HG02981 (cell line): ENCODE measurements at regions not wholly inside any gene's neighbourhood (a gene's known extent, or its start where the extent isn't known, plus 50 kb on each side); places are given as distances from the start of the nearest gene placed in this dataset.

Experiments
- ATAC-seq: cut with Tn5 transposase; IDR thresholded peaks from one replicate; pipeline ENCODE4 v1.9.1; 2021; ENCODE audit warnings: mild to moderate bottlenecking, moderate library complexity; ENCODE audit not compliant: unreplicated experiment

DNA sequence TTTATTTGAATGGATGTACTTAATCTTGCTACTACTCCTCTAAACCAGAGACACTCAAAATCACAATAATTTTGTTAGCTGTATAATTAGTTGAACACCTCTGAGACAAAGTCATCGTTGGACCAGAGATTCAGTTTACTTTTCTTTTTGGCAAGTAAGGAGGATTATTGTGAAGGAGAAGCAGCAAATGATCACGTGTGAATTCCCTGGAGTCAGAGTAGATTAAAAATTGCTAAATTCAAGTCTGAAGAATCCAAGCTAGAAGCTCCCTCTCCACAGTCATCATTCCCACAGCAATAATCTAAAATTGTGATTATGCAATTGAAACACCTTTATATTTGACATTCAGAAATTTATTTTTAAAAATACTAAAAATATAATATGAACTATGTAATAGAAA, 484.4 kb downstream of the CMPK2 start:
- ATAC-seq, result no peak

DNA sequence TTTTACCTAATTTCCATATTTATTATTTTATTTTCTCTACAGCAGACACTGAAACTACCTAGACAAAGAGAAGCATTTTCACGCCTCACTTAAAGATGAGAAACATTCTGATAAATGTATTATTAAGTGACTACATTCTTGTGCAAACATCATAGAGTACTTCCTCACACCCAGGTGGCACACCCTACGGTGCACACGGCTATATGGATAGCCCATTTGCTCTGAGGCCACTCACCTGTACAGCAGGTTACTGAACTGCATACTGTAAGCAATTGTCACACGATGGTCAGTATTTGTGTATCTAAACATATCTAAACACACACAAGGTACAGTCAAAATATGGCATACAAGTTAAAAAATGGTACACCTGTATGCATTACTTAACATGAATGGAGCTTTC, 481.4 kb downstream of the CMPK2 start:
- no peak for ATAC-seq

DNA sequence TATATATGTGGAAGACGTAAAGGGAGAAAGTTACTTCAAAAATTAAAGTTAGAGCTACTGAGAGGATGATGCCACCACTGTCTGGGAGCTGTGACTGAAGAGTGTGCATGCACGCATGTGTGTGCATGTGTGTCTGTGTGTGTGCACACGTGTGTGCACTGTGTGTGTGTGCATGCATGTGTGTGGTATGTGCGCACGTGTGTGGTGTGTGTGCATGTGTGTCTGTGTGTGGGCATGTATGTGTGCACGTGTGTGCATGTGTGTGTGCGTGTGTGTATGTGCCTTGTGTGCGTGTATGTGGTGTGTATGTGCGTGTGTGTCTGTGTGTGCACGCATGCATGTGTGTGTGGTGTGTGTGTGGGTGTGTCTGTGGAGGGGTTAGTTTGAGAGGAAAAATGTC, 473.4 kb downstream of the CMPK2 start:
- ATAC-seq, result no peak

DNA sequence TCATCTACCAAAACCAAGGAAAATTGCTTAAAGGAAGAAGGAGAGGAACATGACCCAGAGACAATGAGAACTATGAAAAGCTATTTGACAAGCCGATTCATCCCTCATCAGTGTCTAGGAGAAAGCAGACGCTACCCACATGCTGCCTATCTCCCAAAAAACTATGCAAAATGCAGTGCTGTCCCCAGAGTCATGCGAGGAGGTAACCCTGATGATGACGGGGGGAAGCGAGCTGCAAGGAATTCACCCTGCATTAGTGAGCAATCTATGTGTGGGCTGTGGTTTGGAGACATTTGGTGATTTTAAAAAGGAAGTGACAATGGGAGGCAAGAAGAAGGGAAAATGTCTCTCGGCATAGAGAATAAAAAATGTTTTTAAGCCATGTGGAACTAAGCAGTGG, 472.7 kb downstream of the CMPK2 start:
- ATAC-seq, result no peak

DNA sequence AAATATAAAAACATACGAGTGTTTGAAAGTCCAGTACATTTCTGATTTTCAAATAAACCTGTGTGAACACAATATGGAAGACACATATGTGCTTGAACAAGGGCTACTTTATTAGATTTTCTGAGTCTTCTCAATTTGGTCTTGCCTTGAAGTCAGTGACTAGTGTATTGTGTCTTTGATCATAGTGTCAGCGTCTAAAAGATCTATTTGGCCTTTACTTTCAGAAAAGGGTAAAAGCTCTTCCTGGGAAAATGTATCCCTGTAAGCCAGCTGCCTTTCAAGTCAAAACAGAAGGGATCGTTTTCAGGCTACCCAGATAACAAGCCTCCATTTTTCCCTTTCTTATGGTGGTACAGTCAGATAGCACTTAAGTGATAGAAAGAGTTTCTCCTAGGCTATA, 471.9 kb downstream of the CMPK2 start:
- ATAC-seq, result no peak

DNA sequence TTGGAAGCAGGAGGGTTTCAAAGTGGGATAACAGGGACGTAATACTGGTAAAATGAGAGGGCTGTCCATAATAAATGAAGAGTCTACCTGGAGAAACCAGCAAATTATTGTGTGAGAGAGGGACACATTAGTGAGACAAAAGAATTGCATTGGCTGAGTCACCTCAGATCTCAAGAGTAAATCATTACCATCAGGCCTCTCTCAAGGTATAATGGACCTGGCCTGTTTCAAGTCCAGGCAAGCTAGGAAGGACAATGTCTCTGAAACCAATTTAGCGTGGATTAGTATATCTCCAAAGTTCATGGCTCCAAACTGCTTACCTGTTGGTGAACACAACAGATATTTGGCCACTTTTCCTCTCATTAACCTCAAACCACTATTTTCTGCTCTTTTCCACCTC, 471.4 kb downstream of the CMPK2 start:
- ATAC-seq, result no peak

DNA sequence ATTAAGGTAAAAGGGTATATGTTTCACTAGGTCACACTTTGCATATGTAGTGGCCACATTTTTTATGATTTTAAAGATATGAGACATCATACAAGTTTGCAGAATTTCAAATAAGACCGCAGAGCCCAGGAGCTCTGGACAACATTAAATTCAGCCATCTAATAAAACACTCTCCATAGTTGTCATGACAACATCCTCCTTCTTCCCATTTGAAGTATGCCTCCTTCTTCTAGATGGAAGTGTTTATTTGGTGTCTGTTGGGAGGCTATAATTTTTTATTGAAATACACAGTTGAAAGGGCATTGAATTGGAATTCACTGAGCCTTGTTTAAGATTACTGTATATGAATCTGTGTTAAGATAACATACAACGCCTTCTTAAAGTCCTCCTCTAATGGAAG, 467.3 kb downstream of the CMPK2 start:
- ATAC-seq, result no peak

DNA sequence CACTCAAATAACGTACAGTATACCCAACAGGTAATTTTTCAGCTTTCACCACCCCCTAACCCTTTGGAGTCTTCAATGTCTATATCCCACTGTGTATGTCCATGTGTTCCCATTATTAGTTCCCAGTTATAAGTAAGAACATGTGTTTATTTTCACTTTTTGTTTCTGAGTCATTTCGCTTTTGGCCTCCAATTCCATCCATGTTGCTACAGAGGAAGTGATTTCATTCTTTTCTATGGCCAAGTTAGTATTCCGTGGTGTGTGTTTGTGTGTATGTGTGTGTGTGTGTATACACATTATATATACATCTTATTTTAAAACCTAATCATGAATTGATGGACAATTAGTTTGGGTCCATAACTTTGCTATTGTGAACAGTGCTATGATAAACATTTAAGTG, 464.4 kb downstream of the CMPK2 start:
- ATAC-seq, result no peak

DNA sequence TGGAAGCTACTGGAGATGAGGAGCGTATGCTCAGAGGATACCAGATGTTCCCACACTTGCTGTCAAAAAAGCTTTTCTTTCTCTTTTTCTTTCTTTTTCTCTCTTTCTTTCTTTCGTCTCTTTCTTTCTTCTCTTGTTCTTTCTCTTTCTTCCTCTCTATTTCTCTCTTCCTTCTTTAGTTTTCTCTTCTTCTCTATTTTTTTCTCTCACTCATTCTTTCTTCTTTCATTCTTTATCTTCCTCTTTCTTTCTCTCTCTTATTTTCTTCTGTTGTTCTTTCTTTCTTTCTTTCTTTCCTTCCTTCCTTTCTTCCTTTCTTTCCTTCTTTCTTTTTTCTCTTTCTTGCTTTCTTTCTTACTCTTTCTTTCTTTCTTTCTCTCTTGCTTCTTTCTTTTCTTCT, 457.6 kb downstream of the CMPK2 start:
- no peak for ATAC-seq

DNA sequence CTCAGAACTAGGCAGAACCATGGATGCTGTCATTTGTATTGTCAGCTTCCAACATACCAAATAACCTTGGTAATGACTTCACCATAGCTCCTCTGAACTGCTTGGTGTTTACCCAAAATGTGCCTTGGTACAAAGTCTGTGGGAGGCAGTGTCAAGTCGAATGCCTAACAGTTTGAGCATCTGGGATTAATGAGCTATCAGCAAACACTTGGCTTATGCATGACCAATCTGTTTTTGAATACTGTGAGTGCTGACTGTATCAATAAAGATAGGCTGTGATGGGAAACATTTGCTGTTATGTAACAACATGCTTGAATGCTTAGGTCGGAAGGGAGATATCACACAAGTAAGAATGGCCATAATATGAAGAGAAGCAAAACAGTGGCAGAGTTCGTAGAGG, 455.4 kb downstream of the CMPK2 start:
- no peak for ATAC-seq

DNA sequence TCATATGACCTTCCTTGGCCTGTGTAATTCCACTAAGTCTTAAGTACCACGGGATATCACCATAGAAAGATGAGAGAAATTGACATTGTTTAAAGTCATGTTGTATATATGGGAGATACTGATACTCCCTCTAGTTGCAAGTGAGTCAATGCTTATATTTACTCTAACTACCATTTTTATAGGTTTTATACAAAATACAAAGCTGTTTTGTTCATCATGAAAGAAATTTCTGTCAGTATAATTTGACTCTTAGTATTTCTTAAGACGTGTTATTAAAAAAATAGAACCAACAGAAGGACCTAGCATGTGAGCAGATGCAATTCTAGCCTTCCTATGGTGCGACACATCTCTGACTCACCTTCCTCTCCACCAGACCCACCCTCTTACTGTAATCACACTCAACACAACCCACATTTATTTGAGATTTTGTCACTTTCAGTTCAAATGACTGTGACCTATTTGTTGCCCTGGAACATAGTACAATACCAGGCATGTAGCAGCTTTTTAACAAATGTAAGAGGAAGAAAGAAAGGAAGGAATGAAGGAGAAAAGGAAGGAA, 453.1 kb downstream of the CMPK2 start:
- ATAC-seq, result no peak

DNA sequence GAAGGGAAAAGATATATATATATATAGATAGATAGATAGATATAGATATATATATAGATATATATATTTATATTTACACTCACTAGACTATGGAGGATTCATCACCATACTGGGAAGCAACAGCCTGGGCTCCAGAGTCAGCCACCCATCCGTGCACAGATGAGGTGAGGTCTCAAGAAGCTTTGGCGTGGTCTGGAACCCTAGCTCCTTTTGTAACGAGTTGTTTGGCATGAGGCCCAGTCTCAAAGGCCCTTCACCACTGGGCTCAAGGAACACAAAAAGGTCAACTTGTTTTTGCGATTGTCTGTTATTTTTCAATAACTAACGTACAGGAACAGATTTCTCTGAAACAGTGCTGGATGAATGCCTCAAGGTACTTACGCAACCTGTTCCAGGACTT, 448.7 kb downstream of the CMPK2 start:
- ATAC-seq, result no peak

DNA sequence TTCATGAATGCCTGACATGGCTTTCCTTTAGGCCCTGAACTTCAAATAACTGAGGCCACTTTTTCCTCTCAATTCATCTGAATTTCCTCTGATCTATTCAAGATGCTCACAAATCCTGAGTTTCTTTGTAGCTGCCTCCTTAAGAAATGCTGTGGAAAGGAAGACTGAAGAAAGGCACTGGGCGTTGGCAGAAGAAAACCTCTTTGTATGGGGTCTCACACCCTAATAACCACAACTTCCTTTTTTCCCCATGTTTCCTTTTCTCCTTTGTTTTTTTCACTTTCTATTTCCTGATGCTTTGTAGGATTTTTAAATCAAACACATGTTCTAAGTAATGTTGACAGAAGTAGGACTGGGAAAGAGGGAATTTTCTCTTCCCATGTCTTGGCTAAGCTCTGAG, 447.4 kb downstream of the CMPK2 start:
- ATAC-seq, result no peak

DNA sequence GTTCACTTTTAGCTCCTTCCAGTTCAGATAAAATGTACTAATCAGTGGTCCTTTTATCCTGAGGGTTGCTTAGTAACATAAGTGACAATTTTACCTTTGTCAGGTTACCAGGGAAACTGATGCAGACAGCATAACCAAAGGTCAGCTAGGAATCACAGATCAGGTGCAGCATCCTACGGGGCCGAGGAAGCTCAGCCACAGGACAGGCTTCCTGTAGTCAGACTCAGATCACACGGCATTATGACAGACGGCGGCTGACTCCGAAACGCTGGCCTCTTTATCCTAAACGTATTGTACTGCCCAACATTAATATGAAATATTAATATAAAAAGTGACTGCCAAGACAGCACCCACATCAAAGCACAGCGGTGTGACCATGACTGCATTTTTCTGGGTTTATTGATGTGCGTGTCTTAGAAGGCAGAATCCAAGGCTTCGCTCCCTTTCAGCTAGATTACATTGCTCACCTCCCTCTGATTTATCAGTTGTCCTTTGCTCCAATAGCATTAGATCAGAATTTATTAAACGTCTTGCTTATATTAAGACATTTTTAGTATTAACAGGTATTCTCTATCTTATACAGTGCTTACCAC, 444.5 kb downstream of the CMPK2 start:
- no peak for ATAC-seq

DNA sequence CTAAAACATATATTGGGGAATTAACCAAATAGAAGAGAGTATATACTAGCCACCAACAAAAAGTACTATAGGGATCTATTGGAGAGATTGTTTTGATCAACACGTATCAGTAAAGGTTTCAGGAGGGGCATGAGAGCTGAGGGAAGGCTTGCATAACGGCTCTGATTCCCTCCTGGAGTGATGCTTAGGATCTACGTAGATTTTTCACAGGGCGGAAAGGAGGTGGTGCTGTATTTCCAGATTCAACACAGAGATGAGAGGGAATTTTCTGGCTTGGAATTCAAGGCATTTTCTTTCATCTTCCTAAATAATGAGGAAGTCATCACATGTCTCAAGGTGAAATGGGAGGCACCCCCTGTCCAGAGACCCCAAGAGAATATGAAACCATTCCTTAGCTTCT, 443.8 kb downstream of the CMPK2 start:
- no peak for ATAC-seq

DNA sequence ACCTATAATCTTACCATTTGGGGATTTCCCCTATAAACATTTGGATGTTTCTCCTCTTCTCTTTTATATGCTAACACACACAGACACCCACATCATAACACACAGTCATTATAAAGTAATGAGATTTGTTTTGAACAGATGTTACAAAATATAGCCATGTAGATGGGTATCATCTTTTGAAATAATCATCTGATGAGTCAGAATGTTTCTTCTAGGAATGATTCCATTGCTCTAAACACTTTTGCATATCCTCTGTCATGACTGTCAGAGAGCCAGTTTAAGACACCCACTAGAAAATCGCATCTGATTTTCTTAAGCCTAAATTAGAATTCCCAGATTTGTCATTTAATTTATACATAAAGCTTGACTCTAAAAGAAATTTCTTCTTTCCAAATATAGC, 442.6 kb downstream of the CMPK2 start:
- ATAC-seq, result no peak

DNA sequence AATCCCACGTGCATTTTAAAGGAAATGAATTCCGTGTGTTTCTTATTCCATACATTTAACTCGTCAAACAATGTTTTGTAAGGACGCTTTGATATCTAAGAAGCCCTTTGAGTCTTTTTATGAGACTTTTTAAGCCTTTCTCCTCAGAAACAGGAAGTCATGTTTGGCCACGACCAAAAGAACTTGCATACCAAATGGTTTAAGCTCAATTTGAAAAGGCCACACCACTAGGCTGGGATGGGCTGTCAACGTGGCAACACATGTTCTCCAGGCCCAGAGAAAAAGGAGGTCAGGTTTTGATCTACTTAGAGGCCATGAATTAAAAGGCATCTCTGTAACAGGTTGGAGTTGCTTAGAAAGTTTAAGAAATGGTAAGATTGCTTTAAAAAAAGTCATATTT, 441.8 kb downstream of the CMPK2 start:
- no peak for ATAC-seq

DNA sequence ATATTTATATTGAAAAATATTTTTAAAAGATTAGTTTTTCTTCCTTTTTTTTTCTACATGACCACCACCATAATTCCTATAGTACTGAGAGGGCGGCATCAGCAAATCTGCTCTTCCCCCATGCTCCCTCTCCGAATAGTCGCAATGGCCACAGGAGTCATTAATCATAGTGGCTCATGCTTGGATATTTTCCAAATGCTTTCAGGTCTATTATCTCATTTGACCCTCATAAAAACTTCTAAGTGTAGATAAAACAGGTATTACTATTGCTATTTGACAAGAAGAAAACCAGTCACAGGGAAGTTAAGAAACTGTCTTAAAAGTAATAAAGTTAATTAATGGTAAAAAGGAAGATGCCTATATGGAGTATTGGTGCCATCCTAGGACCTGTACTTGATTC, 440.7 kb downstream of the CMPK2 start:
- no peak for ATAC-seq

DNA sequence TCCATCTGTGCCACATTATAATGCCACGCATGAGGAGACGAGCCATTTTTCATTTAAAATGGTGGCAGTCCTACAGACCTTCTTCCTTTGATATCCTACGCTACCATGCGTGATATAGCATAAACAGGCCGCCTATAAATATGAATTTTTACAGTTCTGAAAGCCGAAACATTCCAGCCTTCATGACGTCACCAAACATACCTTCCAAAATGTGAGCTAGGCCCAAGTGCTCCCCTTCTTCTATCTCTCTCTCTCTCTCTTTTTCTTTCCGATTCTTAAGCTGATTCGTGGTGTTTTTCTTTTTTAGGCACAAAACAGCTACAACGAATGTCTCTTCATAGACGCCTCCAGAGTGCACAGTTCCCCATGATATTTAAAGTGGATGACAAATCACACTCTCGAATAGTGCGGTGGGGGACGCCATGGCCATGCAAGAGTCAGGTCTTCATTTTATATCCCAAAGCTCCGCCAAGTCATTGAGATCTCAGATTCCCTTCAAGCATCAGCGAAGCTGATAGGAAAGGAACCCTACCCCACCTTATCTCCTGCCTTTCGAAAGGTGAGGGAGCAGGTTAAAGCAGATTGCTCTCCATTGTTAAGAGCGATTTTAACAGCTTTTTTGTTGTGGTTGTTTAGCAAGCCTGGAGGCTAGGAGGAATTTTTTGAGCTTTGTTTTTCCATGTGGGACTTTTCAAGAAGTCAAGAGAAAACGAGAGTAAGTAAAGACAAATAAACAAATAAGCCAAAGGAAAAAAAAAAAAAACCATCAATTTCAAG, 436.3 kb downstream of the CMPK2 start:
- ATAC-seq, result no peak

DNA sequence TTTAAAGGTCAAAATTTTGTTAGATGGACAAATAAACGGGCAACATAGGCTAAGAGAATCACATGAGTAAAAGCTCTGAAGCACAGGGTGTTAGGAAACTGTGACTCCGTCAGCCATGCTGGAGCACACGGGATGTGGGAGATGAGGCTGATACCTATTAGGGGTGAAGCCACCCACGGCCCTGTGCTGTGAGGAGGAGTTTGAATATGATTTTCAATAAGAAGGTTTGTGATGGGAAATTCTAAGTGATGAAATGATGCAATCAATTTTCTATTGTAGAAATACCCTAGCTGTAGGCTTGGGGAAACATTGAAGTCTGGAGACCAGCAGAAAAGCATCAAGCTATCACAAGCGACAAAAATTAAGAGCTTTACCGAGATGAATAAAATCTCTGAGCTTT, 431.3 kb downstream of the CMPK2 start:
- no peak for ATAC-seq

DNA sequence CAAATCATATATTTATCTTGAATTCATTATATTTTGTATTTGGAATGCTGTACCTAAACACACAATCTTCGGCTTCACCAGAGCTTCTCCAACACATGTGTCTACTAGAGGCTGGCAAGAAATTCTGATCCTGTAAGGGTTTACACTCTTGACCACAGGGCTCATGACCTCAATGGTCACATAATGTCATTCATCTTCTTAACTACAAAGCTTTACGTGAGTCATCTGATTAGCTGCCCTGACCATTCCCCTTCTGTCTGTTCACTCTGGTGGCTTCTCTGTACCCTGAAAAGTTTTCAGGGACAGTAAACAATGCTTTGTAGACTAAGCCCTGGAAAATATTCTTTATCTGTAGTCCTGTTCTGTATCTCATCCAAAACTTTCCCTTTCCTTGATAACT, 423.9 kb downstream of the CMPK2 start:
- no peak for ATAC-seq

DNA sequence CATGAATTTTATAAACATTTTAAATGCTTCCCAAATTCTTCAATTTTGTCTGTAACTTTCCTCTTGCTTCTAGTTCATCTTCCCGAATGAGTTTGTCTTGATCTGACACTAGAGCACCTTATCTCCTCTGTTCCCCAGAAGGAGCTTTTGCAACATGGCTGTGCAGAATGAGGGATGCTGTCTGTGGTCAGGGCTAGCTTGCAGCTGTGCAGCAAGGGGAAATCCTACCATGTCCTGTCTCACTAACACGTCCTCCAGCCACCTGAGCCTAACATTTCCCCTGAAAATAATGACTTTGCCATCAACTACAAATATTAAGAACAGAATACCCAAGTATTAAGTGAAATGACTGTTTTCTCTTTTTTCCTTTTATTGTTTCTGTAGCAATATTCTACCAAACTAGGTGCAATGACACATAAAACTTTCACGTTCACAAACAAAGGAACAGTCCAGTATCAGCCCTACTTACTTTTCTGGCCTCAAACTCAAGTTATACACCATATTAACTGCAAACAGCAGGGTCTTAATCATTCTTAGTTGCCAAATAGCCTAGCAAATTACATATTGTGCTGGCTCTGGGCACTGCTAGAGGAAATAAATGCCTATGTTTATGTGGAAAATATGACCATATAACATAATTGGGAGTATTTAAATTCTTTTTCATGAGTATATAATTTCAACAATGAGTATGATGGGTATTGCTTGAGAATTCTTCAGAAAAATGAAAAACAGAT, 423.3 kb downstream of the CMPK2 start:
- no peak for ATAC-seq
